WERI-Rb-1 (cell line): ENCODE measurements at regions not wholly inside any gene's neighbourhood (a gene's known extent, or its start where the extent isn't known, plus 50 kb on each side); places are given as distances from the start of the nearest gene placed in this dataset.

ENCODE experiments used
- DNase-seq: peaks from one replicate; pipeline ENCODE4 v3.0.0-alpha.2; 2020
- H3K27ac ChIP-seq: fragments of 250-450 bp; sonication (Bioruptor Pico); 2 replicates; pipeline ENCODE4 v1.5.1; 2020; ENCODE audit warnings: mild to moderate bottlenecking, moderate library complexity
- H3K27me3 ChIP-seq: fragments of 250-450 bp; sonication (Bioruptor Pico); 2 replicates; pipeline ENCODE4 v1.5.1; 2021; ENCODE audit warnings: mild to moderate bottlenecking, low read depth, moderate library complexity; ENCODE audit not compliant: insufficient read depth, severe bottlenecking
- H3K36me3 ChIP-seq: fragments of 250-450 bp; sonication (Bioruptor Pico); 2 replicates; pipeline ENCODE4 v1.5.1; 2020; ENCODE audit warnings: mild to moderate bottlenecking, moderate library complexity
- H3K4me3 ChIP-seq: 2 replicates; pipeline ENCODE4 v1.5.1; 2011; ENCODE audit warnings: low read depth, mild to moderate bottlenecking, control low read depth, low read length
- H3K9me3 ChIP-seq: fragments of 250-450 bp; sonication (Bioruptor Pico); 2 replicates; pipeline ENCODE4 v1.5.1; 2021; ENCODE audit warnings: mild to moderate bottlenecking, moderate library complexity; ENCODE audit not compliant: severe bottlenecking
- CTCF ChIP-seq: IDR thresholded peaks from 2 replicates; pipeline ENCODE4 v1.5.1; 2011; ENCODE audit warnings: low read depth, mild to moderate bottlenecking, control low read depth, inconsistent platforms, low read length

DNA sequence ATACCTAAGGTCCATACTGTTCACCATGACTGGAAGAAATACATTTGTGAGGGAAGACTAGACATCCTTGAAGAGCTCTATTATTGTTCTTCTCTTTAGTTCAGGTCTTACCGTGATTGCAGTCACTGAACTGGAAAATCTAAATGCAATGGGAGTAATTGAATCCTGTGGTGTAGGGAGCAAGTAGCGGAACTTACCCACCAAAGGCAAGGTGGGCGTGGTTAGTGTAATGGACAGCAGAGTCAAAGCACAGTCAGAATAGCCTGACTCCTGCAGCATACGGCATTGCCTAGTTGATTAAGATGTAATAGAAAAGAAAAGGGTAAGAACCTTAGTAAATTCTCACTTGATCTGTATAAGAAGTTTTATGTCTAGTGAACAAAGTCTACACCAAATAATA is 679.7 kb upstream of the EPHA7 start:
- no peak overlapping the region for H3K27ac ChIP-seq
- TF ChIP-seq CTCF: no peak
- H3K4me3 ChIP-seq: no peak overlapping the region
- no peak for DNase-seq
- no peaks in the 10 kb centered on the region for H3K36me3 ChIP-seq
- no peaks in the 10 kb centered on the region for H3K27me3 ChIP-seq
- H3K9me3 ChIP-seq: no peaks in the 10 kb centered on the region

DNA sequence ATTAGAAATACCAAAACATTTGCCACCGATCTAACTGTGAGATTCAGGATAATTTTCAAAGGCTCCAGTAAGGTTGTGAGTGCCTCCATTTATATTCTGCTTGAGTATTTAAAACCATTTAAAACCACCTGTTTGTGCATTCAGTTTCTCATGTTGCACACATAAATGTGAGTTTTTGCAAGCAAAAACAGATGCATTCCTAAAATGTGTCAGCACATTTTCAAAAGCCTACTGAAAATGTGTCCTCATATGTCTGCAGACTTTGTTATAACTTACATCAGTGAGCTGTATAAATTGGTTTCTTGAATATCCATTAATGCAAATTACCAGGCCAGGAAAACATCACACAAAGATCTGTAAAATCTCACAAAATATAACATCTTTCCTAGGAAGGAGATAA is 676.6 kb upstream of the EPHA7 start:
- DNase-seq: no peak
- no peaks in the 10 kb centered on the region for H3K36me3 ChIP-seq
- H3K27ac ChIP-seq: no peak overlapping the region
- H3K4me3 ChIP-seq: no peak overlapping the region
- TF ChIP-seq CTCF: no peak
- H3K27me3 ChIP-seq: no peaks in the 10 kb centered on the region
- H3K9me3 ChIP-seq: no peaks in the 10 kb centered on the region

DNA sequence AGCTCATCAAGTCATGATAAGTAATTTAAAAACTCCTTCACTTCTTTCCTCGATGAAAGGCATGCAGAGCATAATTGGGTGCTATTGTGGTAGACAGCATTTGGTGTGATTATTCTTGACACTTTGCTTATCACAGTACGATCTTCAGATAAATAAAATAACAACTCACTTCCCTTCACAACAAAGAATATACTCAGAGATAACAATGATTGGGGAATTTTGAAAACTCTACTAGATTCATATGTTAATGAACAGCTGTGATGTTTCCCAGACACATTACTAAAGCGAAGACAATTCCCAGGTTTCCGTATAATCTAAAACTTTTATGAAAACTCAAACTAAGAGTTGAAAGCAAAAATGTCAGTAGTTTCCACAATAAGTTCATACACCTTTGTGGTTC is 670.6 kb upstream of the EPHA7 start:
- H3K27me3 ChIP-seq: no peaks in the 10 kb centered on the region
- no peak overlapping the region for H3K4me3 ChIP-seq
- H3K9me3 ChIP-seq: no peaks in the 10 kb centered on the region
- no peaks in the 10 kb centered on the region for H3K36me3 ChIP-seq
- no peak for DNase-seq
- TF ChIP-seq CTCF: no peak
- no peak overlapping the region for H3K27ac ChIP-seq

GRCh38 chr6:94088870-94089269 is 669.5 kb upstream of the EPHA7 start:
- Histone ChIP-seq H3K36me3 (no peaks in the 10 kb centered on the region), H3K9me3 (no peaks in the 10 kb centered on the region), H3K4me3 (no peak overlapping the region), H3K27ac (no peak overlapping the region), H3K27me3 (no peaks in the 10 kb centered on the region)
- no peak for DNase-seq
- TF ChIP-seq CTCF: no peak

DNA sequence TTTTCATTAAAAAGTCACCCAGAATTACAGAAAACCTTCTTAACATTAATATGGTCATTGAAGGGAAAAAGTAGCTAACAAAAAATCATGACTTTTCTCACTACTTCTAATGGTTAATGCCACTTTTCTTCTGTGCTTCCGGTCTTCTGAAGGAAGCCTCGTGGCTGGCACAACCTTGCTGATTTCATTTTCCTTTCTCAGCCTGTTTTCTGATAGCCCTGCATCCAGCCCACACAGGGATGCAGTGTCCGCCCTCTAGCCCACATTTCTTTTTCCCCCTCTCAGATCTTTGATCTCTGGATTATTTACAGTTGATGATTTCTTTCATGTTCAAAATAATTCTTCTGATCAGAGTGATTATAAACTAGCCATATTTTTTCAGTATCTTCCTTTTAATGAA is 655.4 kb upstream of the EPHA7 start:
- no peak for DNase-seq
- Histone ChIP-seq H3K9me3 (no peaks in the 10 kb centered on the region), H3K36me3 (no peaks in the 10 kb centered on the region), H3K27me3 (no peaks in the 10 kb centered on the region), H3K27ac (no peak overlapping the region), H3K4me3 (no peak overlapping the region)
- TF ChIP-seq CTCF: no peak

DNA sequence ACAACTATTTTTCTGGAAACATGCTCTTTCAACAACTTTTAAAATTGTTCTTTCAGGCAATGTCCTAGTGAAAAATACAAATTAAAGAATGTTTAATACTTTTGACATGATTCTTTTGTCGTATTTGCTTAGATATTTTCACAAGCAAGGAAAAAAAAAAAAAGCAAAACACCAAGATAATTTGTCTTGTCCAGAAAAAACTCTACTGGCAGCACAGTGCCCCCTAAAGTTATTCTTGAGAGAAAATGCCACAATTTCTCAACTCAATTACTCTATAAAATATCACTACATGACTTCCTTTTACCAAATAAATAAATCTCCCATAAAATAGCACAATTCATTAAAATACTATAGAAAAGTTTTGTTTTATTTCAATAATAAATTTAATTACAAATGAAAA is 652.5 kb upstream of the EPHA7 start:
- DNase-seq: no peak
- no peak overlapping the region for H3K27ac ChIP-seq

More for the DNA sequence above, 652.5 kb upstream of the EPHA7 start:
- no peak for TF ChIP-seq CTCF
- Histone ChIP-seq H3K4me3 (no peak overlapping the region), H3K9me3 (no peaks in the 10 kb centered on the region), H3K36me3 (no peaks in the 10 kb centered on the region), H3K27me3 (no peaks in the 10 kb centered on the region)
